ENCODE measurements at regions not wholly inside any gene's neighbourhood (a gene's known extent, or its start where the extent isn't known, plus 50 kb on each side); places are given as distances from the start of the nearest gene placed in this dataset.

GRCh38 chr9:106421772-106422171, 441.2 kb upstream of the ZNF462 start:
- Histone ChIP-seq H3K23me2 (ENCODE audit: insufficient read length, low read depth, low read length, poor library complexity, severe bottlenecking) (no peaks in the 10 kb centered on the region), H2BK15ac (ENCODE audit: low read depth, low read length) (no peak overlapping the region), H4K8ac (replicated peaks; ENCODE audit: insufficient read length, low read depth, low read length) (no peak overlapping the region), H3K4me2 (ENCODE audit: insufficient read depth, insufficient read length, low read length) (no peak overlapping the region), H4K20me1 (ENCODE audit: control insufficient read depth, insufficient read depth, insufficient read length) (no peaks in the 10 kb centered on the region), H3K56ac (ENCODE audit: insufficient read length, low read depth, low read length) (no peak overlapping the region), H2BK5ac (ENCODE audit: insufficient read length, low read length) (no peak overlapping the region), H2BK20ac (ENCODE audit: low read depth, low read length, poor library complexity, severe bottlenecking) (no peak overlapping the region), H3K18ac (ENCODE audit: insufficient read length, low read depth, low read length) (no peak overlapping the region), H2AFZ (ENCODE audit: low read length) (no peak overlapping the region), H4K5ac (ENCODE audit: insufficient read length, low read depth, low read length) (no peak overlapping the region), H3K27me3 (ENCODE audit: insufficient read depth, low read length) (no peaks in the 10 kb centered on the region), H3K27ac (ENCODE audit: insufficient read length, low read depth, low read length) (no peak overlapping the region), H2BK12ac (ENCODE audit: insufficient read length, low read depth, low read length) (no peak overlapping the region), H3K4ac (ENCODE audit: low read depth, low read length) (no peak overlapping the region), H2AK5ac (ENCODE audit: insufficient read length, low read length) (no peak overlapping the region), H4K91ac (ENCODE audit: insufficient read length, low read depth, low read length) (no peak overlapping the region), H3K23ac (ENCODE audit: insufficient read length, low read depth, low read length) (no peak overlapping the region), H3K4me1 (ENCODE audit: insufficient read depth, low read length) (peaks cover 7% of the 10 kb centered on the region; the same call in 1 of the 2 replicates), H3K79me1 (ENCODE audit: insufficient read depth, low read depth, low read length, poor library complexity, severe bottlenecking) (no peaks in the 10 kb centered on the region), H3K9ac (ENCODE audit: extremely low read depth, insufficient read length, low read length) (no peak overlapping the region), H3K79me2 (ENCODE audit: insufficient read depth, low read length) (no peaks in the 10 kb centered on the region), H2BK120ac (ENCODE audit: low read depth, low read length, poor library complexity, severe bottlenecking) (no peak overlapping the region), H3K9me3 (ENCODE audit: control insufficient read depth, low read depth, low read length) (no peaks in the 10 kb centered on the region), H3K14ac (ENCODE audit: insufficient read depth, low read length) (no peak overlapping the region), H3T11ph (ENCODE audit: low read length) (no peak overlapping the region)
- H3K36me3 Mint-ChIP-seq (ENCODE audit: insufficient read depth in 1 of 3, low read depth in 3 of 3), result no peaks in the 10 kb centered on the region
- H3K27me3 Mint-ChIP-seq (ENCODE audit: low read depth), result no peaks in the 10 kb centered on the region
- no peak for DNase-seq
- no peaks in the 10 kb centered on the region for H3K9me3 Mint-ChIP-seq
- no CpG with 5 or more reads among the region's 3 CpGs for WGBS (ENCODE audit: extremely low coverage, insufficient read length, low lambda C conversion rate)
- no peak overlapping the region for H3K4me3 Mint-ChIP-seq
- no peak for TF ChIP-seq CTCF (conservative IDR thresholded peaks at IDR 0.05)
- H3K27ac Mint-ChIP-seq, result no peak overlapping the region
- peaks cover 7 to 19% of the 10 kb centered on the region in 2 experiments for H3K4me1 Mint-ChIP-seq

All from H9 (cell line).